Fibroblast of pulmonary artery (primary cell): ENCODE measurements at regions not wholly inside any gene's neighbourhood (a gene's known extent, or its start where the extent isn't known, plus 50 kb on each side); places are given as distances from the start of the nearest gene placed in this dataset.

Experiments
- DNase-seq: peaks from one replicate; pipeline ENCODE4 v3.0.0-alpha.2; 2010; ENCODE audit warnings: low read depth
- H3K4me3 ChIP-seq: replicated peaks from 2 replicates; pipeline ENCODE4 v1.5.1; 2011; ENCODE audit warnings: low read depth, mild to moderate bottlenecking, control low read depth, low read length, moderate library complexity
- TF ChIP-seq, protein P1 (sequence below): IDR thresholded peaks from 2 replicates; pipeline ENCODE4 v1.5.1; 2011; ENCODE audit warnings: mild to moderate bottlenecking, control low read depth, low read length, inconsistent platforms; ENCODE audit errors: missing control alignments

DNA sequence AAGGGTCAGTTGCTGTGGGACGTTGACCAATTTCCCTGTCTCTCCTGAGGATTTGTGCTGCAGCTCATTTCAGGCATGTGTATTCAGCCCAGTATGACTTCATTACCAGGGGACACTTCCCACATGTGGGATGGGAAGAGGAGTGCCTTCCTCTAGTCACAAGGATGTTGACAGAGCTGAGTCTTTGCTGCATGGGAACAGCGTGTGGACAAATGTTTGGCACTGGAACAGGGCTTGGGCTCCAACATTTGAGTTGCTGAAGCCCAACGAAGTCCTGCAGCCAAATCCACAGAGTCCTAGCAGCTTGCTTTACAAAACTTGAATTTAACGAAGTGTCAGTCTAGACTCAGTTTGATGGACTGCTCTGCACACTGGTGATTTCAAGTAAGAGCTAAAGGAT is 283.2 kb downstream of the SH3GL2 start:
- TF ChIP-seq, protein P1, sequence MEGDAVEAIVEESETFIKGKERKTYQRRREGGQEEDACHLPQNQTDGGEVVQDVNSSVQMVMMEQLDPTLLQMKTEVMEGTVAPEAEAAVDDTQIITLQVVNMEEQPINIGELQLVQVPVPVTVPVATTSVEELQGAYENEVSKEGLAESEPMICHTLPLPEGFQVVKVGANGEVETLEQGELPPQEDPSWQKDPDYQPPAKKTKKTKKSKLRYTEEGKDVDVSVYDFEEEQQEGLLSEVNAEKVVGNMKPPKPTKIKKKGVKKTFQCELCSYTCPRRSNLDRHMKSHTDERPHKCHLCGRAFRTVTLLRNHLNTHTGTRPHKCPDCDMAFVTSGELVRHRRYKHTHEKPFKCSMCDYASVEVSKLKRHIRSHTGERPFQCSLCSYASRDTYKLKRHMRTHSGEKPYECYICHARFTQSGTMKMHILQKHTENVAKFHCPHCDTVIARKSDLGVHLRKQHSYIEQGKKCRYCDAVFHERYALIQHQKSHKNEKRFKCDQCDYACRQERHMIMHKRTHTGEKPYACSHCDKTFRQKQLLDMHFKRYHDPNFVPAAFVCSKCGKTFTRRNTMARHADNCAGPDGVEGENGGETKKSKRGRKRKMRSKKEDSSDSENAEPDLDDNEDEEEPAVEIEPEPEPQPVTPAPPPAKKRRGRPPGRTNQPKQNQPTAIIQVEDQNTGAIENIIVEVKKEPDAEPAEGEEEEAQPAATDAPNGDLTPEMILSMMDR, result no peak
- no peak overlapping the region for H3K4me3 ChIP-seq
- no peak for DNase-seq

DNA sequence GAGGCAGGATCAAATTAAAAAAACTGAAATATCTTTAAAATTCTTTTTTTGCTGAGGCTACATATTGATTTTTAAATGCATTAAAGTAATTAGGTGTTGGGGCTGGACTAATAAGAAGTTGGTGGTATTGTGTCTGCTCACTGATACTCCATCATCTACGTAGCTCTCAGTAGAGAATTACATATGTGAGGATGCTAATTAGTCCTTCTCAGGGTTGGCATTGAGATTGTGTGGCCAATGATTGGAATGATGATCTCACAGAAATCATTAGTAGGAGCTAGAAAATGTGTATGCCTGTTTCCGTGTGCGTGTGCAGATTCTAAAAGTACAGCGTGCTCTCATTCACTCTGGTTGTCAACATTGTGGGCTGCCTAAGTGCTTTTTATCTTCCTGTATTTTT is 283.8 kb downstream of the SH3GL2 start:
- no peak overlapping the region for H3K4me3 ChIP-seq
- DNase-seq, result no peak
- TF ChIP-seq, protein P1, result no peak

DNA sequence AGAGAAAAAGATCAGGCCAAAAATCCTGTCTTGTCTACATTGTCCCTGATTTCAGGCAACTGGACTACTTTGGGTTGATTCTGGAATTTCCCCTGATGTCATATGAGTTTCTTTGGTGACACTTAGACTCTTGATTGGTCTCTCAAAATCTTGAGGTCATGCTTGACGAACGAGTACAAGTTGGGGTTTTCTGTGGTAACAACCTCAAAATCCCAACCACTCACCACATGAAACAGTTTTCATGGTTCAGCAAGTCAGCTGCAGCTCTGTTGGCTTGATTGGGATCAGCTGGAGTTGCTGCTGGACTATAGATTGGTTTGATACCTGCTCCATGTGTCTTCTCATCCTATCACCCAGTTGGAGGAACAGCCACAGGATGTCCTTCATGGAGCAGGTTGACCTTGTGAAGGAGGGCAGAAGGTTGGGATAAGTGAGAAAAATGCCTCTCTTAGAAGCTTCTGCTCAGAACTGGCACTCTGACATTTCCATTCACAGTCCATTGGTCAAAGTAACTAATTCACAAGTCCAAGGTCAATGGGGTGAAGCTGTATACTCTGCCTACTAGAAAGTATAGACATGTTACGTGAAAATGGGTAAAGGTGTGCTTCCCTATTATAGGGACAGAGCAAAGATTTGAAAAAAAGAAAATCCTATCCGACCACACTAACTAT is 284.5 kb downstream of the SH3GL2 start:
- H3K4me3 ChIP-seq, result no peak overlapping the region
- TF ChIP-seq, protein P1, result no peak
- DNase-seq, result no peak

DNA sequence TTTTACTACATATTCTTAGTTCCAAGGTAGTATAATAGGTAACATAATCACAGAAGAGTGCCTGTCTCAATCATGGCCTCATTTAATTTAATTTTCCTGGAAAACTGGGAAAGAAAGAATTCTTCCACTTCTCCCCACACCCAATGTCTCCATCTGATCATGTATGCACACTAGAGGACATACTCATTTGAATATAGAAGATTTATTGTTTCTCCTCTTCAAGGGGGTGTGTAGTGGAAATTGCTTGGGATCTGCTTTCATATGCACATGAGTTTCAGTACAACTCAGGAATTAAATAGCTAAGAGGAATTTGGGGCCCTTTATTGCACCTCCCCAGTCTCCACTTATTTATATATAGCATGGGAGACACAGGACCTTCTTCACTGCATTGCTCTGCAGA is 285.1 kb downstream of the SH3GL2 start:
- H3K4me3 ChIP-seq, result no peak overlapping the region
- TF ChIP-seq, protein P1, result no peak
- DNase-seq, result no peak

DNA sequence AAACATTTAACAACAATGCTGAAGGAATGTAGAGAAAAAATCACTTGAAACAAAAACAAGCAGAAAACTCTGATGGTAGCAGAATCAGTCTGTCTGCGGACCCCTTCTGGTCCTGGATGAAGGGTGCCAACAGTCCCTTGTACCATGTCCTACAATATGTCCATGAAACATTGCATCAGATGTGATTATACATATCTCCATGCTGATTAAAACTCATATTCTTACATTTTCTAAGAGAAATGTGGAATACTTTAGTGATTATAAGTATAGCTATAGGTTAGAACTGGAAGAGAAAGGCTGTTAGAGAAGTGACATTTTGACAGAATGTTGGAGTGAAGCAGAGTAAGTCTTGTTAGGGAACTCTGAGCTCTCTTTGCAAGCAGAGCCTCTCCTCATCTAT is 286.1 kb downstream of the SH3GL2 start:
- H3K4me3 ChIP-seq, result no peak overlapping the region
- TF ChIP-seq, protein P1, result no peak
- DNase-seq, result no peak

DNA sequence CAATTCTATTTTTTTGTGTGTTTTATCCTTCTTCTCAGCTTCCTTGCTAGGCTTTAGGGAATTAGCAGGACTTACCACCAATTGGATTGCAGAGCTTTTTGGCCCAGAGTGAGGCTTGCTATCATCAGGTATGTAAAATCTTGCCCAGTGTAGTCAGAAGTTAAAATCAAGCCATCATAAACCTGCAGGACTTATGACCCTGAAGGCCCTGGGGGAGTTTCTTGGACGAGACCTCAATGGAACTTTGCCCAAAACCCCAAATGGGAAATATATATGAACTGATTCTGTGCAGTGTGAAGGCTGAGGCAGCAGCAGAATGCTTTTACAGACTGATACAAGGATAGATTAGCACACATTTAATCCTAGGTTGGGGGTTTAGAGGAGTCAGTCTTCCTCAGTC is 287.0 kb downstream of the SH3GL2 start:
- no peak overlapping the region for H3K4me3 ChIP-seq
- no peak for DNase-seq
- TF ChIP-seq, protein P1, result no peak

DNA sequence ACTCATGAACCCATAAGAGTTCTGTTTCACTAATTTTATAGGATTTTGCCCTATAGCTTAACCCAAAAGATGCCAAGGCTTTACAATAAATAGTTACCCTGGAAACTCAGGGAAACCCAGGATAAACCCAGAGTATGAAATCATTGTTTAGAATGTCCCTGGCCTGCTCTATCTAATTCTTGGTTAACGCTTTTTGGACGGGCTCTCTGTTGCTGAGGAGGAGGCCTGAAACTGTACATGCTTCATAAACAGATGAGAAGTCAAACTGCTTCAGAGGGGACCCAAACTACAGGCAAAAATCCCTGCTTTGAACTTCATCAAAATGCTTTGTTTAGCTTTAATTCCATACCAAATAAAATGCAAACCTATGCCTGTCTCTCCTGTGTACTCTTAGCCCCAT is 291.9 kb downstream of the SH3GL2 start:
- no peak overlapping the region for H3K4me3 ChIP-seq
- no peak for DNase-seq
- TF ChIP-seq, protein P1, result no peak
